NT2/D1 (cell line): ENCODE measurements at regions not wholly inside any gene's neighbourhood (a gene's known extent, or its start where the extent isn't known, plus 50 kb on each side); places are given as distances from the start of the nearest gene placed in this dataset.

Experiments used
- YY1 ChIP-seq: IDR thresholded peaks from 2 replicates; pipeline ENCODE4 v1.6.1; 2011; ENCODE audit not compliant: insufficient read length, insufficient read depth
- ZNF274 ChIP-seq: IDR thresholded peaks from 2 replicates; pipeline ENCODE4 v1.6.1; 2011; ENCODE audit warnings: mild to moderate bottlenecking, low read depth, low read length

DNA sequence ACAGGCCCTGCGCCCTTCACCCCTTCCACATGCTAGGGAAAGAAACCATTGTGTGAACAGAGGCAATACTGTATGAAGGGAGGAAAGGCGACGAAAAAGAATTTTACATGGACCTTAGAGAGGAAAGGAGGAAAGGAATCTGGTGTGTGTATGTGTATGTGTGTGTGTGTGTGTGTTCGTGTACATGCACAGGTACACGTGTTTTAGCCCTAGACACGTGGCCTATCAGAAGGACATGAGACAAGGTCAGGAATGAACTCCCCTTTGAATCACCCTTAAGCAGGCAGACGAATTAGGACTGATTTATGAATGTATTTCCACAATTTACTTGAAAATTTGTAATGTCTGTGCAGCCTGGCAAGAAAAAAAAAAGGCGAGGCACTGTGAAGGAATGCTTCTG, 276.0 kb downstream of the ZNF516 start:
- TF ChIP-seq YY1 (no peak), ZNF274 (no peak)
